GM12892 (cell line): ENCODE measurements at regions not wholly inside any gene's neighbourhood (a gene's known extent, or its start where the extent isn't known, plus 50 kb on each side); places are given as distances from the start of the nearest gene placed in this dataset.

Source experiments
- DNase-seq: peaks from one replicate; pipeline ENCODE4 v3.0.0; 2011; ENCODE audit not compliant: insufficient read length
- FAIRE-seq: peaks from 2 replicates; lab custom pipeline; 2011; peaks lifted over from hg19 to GRCh38; lab: Jason Lieb, UNC
- POLR2A ChIP-seq: IDR thresholded peaks from 2 replicates; pipeline ENCODE4 v1.6.1; 2011; ENCODE audit warnings: low read depth, low read length, control low read depth
- POLR2AphosphoS5 ChIP-seq: IDR thresholded peaks from 2 replicates; pipeline ENCODE4 v1.6.1; 2011; ENCODE audit warnings: low read depth, low read length, control low read depth
- TAF1 ChIP-seq: IDR thresholded peaks from 2 replicates; pipeline ENCODE4 v1.6.1; 2011; ENCODE audit warnings: low read depth, mild to moderate bottlenecking, control low read depth, low read length, borderline replicate concordance

DNA sequence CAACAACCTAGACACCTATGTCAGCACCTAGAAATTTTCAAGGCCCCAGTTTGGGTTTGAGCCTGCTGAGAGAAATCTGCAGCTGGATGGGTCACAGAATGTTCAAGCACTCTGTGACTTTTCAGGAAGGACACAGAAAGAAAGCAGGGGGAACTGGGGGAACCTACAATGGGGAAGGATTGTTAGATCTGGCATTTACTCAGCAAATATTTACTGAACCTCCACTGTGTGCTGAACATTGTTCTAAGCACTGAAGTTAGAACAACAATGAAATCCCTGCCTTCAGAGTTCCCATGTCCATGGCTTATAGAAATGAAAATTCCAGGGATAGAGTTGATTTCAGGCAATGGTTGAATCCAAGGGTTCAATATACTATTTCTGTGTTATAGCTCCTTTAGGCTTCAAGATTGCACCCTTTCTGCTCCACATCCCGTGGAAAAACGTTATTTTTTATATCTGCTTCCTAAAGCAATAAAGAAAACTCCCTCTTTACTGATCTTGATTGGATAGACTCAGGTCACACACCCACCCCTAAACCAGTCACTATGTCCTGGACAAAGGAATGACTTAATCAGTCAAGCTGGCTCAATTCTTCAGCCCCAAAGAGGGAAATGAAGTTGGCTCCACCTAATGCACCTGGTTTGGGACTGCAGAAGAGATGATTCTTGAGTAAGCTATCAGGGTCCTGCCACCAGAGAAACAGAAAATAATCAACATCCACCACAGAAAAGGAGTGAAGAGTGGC lies 95.1 kb downstream of the OR5AK2 start:
- TF ChIP-seq POLR2AphosphoS5 (no peak), TAF1 (no peak), POLR2A (no peak)
- FAIRE-seq: no peak
- DNase-seq: no peak

DNA sequence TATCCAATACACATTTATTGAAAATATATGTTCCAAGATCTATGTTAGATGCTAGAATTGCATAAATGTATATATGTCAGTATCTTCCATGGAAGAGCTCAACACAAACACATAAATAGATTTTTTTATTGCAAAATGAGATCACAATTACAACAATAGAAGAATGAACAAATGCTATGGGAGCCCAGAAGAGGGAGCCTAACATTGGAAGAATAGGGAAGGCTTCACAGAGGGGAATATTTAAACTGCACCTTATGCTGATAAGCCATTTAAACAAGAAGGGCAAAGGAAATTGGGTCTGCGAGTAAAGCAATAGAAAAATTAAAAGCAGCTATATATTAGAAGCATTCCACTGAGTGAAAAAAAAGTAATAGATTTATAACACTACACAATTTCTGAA lies 96.1 kb upstream of the LRRC55 start:
- FAIRE-seq: no peak
- no peak for TF ChIP-seq POLR2AphosphoS5
- TF ChIP-seq TAF1: no peak
- TF ChIP-seq POLR2A: no peak
- DNase-seq: no peak

DNA sequence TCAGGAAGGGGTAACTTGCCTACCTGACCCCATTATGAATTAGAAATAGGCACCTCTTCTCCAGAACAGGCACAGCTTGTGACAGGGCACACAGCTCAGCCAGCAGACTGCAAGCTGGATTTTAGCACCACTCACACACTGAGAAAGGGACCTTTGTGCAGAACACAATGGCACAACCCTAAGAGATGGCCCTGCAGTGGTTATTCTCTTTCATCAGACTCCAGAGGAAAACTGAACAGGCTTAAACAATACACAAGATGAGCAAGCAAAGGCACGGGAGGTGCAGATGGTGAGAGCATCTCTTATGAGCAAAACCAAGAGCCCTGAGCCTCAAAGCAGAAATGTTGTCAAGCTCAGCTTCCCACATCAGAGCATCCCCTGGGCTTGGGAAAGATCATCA lies 93.8 kb upstream of the LRRC55 start:
- DNase-seq (no peak), FAIRE-seq (no peak)
- TF ChIP-seq POLR2A (no peak), POLR2AphosphoS5 (no peak), TAF1 (no peak)

DNA sequence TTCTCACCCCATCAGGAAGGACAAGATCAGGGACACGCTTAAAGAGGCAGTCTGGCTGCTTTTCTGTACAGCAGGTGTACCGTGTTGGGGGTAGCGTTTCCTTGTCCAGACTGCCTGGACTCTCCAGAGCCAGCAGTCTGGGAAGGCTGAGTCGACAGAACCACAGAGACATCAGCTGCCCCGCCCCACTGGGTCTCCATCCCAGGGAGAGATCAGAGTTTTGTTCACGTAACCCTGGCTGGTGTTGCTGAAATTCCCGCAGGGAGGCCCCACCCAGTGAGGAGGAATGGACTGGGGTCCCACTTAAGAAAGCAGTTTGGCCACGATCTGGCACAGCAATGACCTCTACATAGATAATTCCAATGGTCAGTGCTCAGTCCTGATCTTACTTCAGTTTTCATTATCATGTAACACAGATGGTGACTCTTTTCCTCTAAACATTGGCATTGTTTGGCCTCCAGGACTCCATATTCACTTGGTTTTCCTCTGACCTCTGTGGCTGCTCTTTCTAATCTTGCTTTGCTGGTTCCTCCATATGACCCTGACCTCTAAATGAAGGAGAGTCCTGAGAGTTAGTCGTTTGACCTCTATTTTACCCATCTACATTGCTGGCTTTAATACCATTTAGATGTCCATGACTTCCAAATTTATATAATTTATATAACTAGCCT lies 89.6 kb upstream of the LRRC55 start:
- TF ChIP-seq POLR2A (no peak), POLR2AphosphoS5 (no peak), TAF1 (no peak)
- DNase-seq (no peak), FAIRE-seq (no peak)

DNA sequence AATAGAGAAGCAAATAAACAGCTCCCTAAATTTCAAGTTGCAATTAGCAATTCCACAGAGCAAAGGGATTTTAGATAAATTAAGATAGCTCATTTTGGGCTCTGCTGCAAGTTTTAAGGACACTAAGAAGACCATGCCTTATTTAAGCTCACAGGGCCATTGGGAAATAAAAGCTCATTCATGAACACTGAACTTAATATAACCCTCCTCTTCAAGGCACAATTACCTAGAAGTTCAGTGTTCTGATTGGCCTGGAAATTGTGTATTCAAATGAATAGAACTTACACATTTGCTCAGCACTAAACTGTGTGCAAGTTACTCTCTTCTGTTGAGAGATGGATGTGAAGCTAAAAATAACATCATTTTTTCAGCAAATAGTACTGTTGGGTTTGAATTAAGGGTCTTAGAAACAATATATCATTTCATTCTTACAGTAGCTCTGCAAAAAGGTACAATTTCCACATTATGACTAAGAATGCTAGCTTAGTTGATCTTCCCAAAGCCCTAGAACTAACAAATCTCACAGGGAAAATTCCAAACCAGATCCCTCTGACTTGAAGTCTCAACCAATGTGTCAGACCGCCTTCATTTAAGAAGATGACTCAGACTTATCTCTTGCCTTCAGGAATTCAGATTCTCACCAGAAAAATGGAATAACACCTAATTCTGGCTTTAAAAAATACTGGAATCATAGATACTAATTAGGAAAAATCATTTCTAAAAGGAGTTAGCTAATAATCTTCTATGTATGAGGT lies 87.4 kb upstream of the LRRC55 start:
- no peak for FAIRE-seq
- DNase-seq: no peak
- no peak for TF ChIP-seq TAF1
- TF ChIP-seq POLR2A: no peak
- TF ChIP-seq POLR2AphosphoS5: no peak

DNA sequence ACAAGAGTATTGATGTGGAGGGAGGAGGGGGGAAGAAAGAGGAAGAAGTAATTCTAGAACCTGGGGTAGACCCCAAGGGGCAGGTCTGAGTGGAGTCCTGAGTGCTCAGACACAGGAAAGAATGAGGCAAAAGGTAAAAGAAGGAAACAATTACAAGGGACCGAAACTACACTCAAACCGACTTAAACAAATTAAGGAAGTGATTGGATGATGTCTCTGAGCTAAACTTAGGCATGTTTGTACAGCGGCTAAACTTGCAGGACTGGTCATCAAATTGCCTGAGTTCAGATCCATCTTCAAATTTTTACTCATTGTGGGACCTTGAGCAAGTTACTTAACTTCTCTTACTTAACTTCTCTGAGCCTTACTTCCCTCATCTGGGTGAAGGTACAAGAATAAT lies 86.3 kb upstream of the LRRC55 start:
- TF ChIP-seq TAF1 (no peak), POLR2A (no peak), POLR2AphosphoS5 (no peak)
- FAIRE-seq (no peak), DNase-seq (no peak)

DNA sequence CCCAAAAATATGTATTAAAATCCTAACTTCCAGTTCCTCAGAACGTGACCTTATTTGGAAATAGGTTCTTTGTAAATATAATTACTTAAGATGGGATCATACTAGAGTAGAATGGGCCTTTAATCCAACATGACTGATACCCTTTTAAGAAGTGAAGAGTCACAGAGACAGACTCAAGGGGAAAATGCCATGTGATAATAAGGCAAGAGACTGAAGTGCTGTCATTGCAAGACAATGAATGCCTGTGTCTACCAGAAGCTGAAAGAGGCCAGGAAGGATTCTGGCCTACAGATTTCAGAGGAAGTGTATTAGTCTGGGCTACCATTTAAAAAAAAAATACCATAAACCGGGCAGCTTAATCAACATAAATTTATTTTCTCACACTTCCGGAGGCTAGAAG lies 85.9 kb upstream of the LRRC55 start:
- TF ChIP-seq POLR2A (no peak), TAF1 (no peak), POLR2AphosphoS5 (no peak)
- FAIRE-seq (no peak), DNase-seq (no peak)

DNA sequence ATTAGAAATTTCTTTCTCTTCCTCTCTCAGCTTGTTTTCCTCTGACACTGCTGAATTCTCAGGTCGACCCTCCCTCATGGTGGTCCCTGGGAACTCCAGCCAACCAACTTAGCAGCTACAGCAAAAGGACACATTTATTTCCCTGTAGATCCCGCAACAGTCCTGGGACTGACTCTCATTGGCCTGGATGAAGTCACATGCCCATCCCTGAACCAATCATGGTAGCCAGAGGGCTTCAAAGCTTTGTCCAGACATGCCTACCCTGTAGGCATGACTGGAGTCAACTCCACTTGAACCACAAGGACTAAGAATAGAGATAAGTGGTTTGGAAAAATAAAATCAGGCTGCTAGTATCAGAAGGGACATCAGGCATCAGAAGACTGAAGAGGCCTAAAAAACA lies 84.6 kb upstream of the LRRC55 start:
- DNase-seq (no peak), FAIRE-seq (no peak)
- TF ChIP-seq TAF1: no peak
- no peak for TF ChIP-seq POLR2A
- TF ChIP-seq POLR2AphosphoS5: no peak

DNA sequence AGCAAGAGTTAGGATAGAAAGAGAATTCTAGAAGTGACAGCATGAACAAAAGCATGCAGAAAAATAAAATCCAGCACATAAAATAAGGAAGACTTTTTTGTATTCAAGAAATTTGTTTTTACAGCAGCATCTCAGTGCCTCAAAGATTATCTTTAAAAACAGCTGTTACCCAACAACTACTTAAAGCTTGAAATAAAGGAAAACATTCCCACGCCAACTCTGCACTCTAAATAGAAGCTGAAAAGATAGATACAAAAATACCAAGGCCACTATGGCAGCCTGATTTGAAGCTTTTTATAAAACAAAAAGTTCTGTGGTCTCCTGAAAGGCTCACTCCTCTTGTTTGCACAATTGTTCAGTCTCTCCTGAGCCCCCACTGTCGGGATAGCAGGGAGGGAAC lies 83.6 kb upstream of the LRRC55 start:
- no peak for TF ChIP-seq TAF1
- no peak for TF ChIP-seq POLR2AphosphoS5
- no peak for TF ChIP-seq POLR2A
- DNase-seq (no peak), FAIRE-seq (no peak)

DNA sequence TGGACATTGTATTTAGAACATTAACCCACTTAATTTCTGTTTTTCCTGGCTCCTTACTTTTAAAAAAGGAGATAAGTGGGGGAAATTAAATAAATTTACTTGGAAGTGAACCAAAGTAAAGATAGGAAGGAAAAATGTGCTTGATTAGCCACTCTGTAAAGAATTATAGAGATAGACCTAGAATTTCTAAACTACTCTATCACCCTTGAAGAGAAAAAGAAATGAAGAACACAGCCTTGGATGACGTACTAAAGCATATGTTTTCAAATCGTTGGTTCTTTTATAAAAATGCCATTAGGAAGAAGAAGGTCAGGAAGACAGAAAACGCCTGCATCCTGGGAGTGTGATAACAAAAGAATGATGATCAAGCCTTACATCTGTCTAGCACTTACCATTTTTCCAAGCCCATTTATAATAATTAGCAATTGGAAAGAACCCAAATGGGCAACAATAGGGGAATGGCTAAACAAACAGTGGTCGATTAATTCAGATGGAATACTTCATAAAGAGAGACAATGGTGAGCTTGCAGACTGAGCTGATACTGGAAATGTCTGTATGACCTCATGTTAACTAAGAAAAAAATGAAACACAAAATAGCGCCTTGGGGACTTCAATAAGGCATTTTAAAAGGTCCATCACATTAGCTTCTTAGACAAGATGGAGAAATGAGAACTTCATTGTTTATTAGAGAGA lies 81.0 kb upstream of the LRRC55 start:
- no peak for FAIRE-seq
- DNase-seq: no peak
- TF ChIP-seq POLR2A (no peak), POLR2AphosphoS5 (no peak), TAF1 (no peak)

DNA sequence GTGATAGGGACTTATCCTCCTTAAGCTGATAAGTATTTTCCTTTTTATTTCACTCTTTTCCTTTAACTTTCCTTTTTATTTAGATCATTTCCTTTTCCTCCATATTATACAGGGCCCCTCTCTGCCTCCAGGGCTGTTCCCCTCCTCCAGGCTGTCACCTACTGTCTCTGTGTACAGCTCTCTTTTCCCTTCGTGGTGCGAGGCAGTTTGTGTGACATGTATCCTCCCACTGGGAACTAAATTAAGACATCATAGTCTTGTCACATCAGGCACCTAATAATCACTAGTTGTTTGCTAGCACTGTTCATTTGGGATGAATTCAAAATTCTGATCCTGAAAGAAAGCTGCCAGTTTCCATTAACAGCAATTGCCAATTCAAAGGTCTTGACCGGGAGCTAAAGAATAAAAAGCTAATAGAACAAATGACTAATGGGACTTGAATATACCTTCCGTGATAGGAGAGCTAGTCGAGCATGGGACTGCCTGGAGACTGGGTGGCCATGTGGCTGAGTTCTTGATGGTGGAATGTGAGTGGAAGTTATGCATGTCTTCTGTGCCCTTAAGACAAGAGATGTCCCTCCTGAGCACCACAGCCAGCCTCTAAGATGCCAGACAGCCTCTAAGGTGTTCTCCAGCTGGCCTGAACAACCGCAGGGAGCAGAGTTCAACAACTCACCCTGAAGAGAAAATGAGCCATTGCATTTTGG lies 77.7 kb upstream of the LRRC55 start:
- no peak for DNase-seq
- TF ChIP-seq TAF1 (no peak), POLR2A (no peak), POLR2AphosphoS5 (no peak)
- no peak for FAIRE-seq
